ENCODE measurements at regions not wholly inside any gene's neighbourhood (a gene's known extent, or its start where the extent isn't known, plus 50 kb on each side); places are given as distances from the start of the nearest gene placed in this dataset.
A peak's percentile ranks its signal among the peaks of the same experiment; 100 is the strongest.

GRCh38 chr2:195304310-195304709 is 352.7 kb upstream of the SLC39A10 start:
- Histone ChIP-seq H3K27me3 (replicated peaks in 1 of 2; ENCODE audit: control insufficient read depth in 2 of 2, insufficient read depth in 2 of 2, low read length in 1 of 2) (0 out of 4 replicates have a peak, but pooled peaks cover 0 to 3% of the 10 kb centered on the region in 2 experiments), H3K79me2 (ENCODE audit: control insufficient read depth, insufficient read depth, low read length) (no peaks in the 10 kb centered on the region), H4K20me1 (ENCODE audit: control insufficient read depth, insufficient read depth) (no peaks in the 10 kb centered on the region), H3K4me3 (no peak overlapping the region), H3K4me1 (ENCODE audit: control insufficient read depth, insufficient read depth, low read length) (no peaks in the 10 kb centered on the region), H3K9me3 (replicated peaks; ENCODE audit: control insufficient read depth, insufficient read depth, low read length) (no peaks in the 10 kb centered on the region), H3K27ac (ENCODE audit: control insufficient read depth, insufficient read depth) (no peak overlapping the region), H3K4me2 (ENCODE audit: control insufficient read depth, insufficient read depth) (no peak overlapping the region), H3K9ac (ENCODE audit: control insufficient read depth, insufficient read depth, low read length) (no peak overlapping the region), H3K36me3 (ENCODE audit: control insufficient read depth in 2 of 2, insufficient read depth in 2 of 2, low read length in 1 of 2) (no peaks in the 10 kb centered on the region), H2AFZ (ENCODE audit: control insufficient read depth, low read depth, low read length) (no peak overlapping the region)
- 45% methylated on average over 5 of the region's 5 CpGs for WGBS (ENCODE audit: insufficient coverage, insufficient replicate concordance, low lambda C conversion rate, missing lambda C conversion rate)
- ChIA-PET RAD21 (ENCODE audit: unreplicated experiment) (interaction anchor here (1.0 kb wide), 1 partner anchor 356 kb away, joined by 3 read pairs; no protein-coding TSS in a partner anchor), CTCF (interaction anchor here (0.7 to 1.0 kb wide), 3 partner anchors 16 to 986 kb away, joined by 3 to 5 read pairs (median 3); no protein-coding TSS in a partner anchor), POLR2A (no interaction called here), SMC1A (ENCODE audit: uncharacterized antibody, unreplicated experiment) (no interaction called here)
- in situ Hi-C loops (cut with MboI) = loop anchor here (10.0 to 25.0 kb wide), 2 partner anchors 760 to 1617 kb away; no protein-coding TSS in a partner anchor
- intact Hi-C loops (cut with micrococcal nuclease; ENCODE audit: unreplicated experiment) = no loop called here
- TF ChIP-seq CTCF (IDR thresholded peaks at IDR 0.05 in 2 of 3, conservative IDR thresholded peaks at IDR 0.05 in 1 of 3; ENCODE audit: control insufficient read depth in 2 of 3, extremely low read depth in 1 of 3, insufficient read depth in 1 of 3, low read depth in 3 of 3, low read length in 3 of 3) = peak; percentile 7 to 21 (median 21); a peak in 4 of 6 replicates
- 0 out of 2 replicates have a peak, but pooled peaks have one; percentile 15 for TF ChIP-seq RAD21 (IDR thresholded peaks at IDR 0.05; ENCODE audit: insufficient read depth, low read depth, low read length)
- TF ChIP-seq MTA2 (IDR thresholded peaks at IDR 0.05; ENCODE audit: low read depth) = no peak
- FAIRE-seq = no peak
- no TSS peak for BruUV-seq (replicated peaks)
- DNase-seq (ENCODE audit: low read depth, low spot score) = no peak
- ATAC-seq = peak; percentile 34; the same call in 2 of the 3 replicates

GRCh38 chr2:195300631-195301030 is 356.4 kb upstream of the SLC39A10 start:
- H3K27me3 ChIP-seq (replicated peaks in 1 of 2; ENCODE audit: control insufficient read depth in 2 of 2, insufficient read depth in 2 of 2, low read length in 1 of 2) = no peaks in the 10 kb centered on the region; a peak in 1 of 4 replicates
- no peaks in the 10 kb centered on the region for H3K9me3 ChIP-seq (replicated peaks; ENCODE audit: control insufficient read depth, insufficient read depth, low read length)
- no peak overlapping the region for H3K9ac ChIP-seq (ENCODE audit: control insufficient read depth, insufficient read depth, low read length)
- ATAC-seq = no peak
- intact Hi-C loops (cut with micrococcal nuclease; ENCODE audit: unreplicated experiment) (no loop called here), in situ Hi-C loops (cut with MboI) (loop anchor here (10.0 to 25.0 kb wide), 2 partner anchors 756 to 1613 kb away; no protein-coding TSS in a partner anchor)
- no peak overlapping the region for H3K4me2 ChIP-seq (ENCODE audit: control insufficient read depth, insufficient read depth)
- H3K79me2 ChIP-seq (ENCODE audit: control insufficient read depth, insufficient read depth, low read length) = no peaks in the 10 kb centered on the region
- no peaks in the 10 kb centered on the region for H3K4me1 ChIP-seq (ENCODE audit: control insufficient read depth, insufficient read depth, low read length)
- RAD21 ChIA-PET (ENCODE audit: unreplicated experiment) = no interaction called here
- no TSS peak for BruUV-seq (replicated peaks)
- POLR2A ChIA-PET = no interaction called here
- no peak for FAIRE-seq
- no peak overlapping the region for H3K27ac ChIP-seq (ENCODE audit: control insufficient read depth, insufficient read depth)
- no peaks in the 10 kb centered on the region for H3K36me3 ChIP-seq (ENCODE audit: control insufficient read depth in 2 of 2, insufficient read depth in 2 of 2, low read length in 1 of 2)
- SMC1A ChIA-PET (ENCODE audit: uncharacterized antibody, unreplicated experiment) = no interaction called here
- H2AFZ ChIP-seq (ENCODE audit: control insufficient read depth, low read depth, low read length) = no peak overlapping the region
- WGBS (ENCODE audit: insufficient coverage, insufficient replicate concordance, low lambda C conversion rate, missing lambda C conversion rate) = 39% methylated on average over 2 of the region's 2 CpGs
- H3K4me3 ChIP-seq = no peak overlapping the region
- no peaks in the 10 kb centered on the region for H4K20me1 ChIP-seq (ENCODE audit: control insufficient read depth, insufficient read depth)
- no peak for TF ChIP-seq BCL11A (IDR thresholded peaks at IDR 0.05; ENCODE audit: low read depth, low read length)
- TF ChIP-seq YBX1 (IDR thresholded peaks at IDR 0.05) = no peak
- CTCF ChIA-PET = no interaction called here
- DNase-seq (ENCODE audit: low read depth, low spot score) = no peak

Measured in GM12878 (cell line).